GM12878 (cell line): ENCODE measurements at regions not wholly inside any gene's neighbourhood (a gene's known extent, or its start where the extent isn't known, plus 50 kb on each side); places are given as distances from the start of the nearest gene placed in this dataset.

Experiments used
- ATAC-seq: fragments of 200-7000 bp; cut with Tn5 transposase; 3 replicates; pipeline ENCODE4 v1.9.1; 2020; ENCODE audit warnings: mild to moderate bottlenecking, moderate library complexity
- BruUV-seq: library from RNA; stranded (reverse); fragments of 400-500 nt; replicated peaks from 2 replicates; lab custom pipeline; 2021; lab: Mats Ljungman, UMichigan
- CTCF ChIA-PET: fragments of 300-600 bp; sonication (Branson Sonifier 250); formaldehyde crosslinking; extraction: SDS; loops from one replicate; lab custom pipeline; 2021; ENCODE audit warnings: inconsistent platforms; lab: Yijun Ruan, JAX
- POLR2A ChIA-PET: fragments of 350-600 bp; formaldehyde crosslinking; extraction: SDS; loops from one replicate; lab custom pipeline; 2021; ENCODE audit warnings: inconsistent platforms; lab: Charles Lee
- RAD21 ChIA-PET: fragments of 300-600 bp; sonication (Branson Sonifier 250); formaldehyde crosslinking; loops from one replicate; lab custom pipeline; 2023; ENCODE audit warnings: antibody characterized with exemption; ENCODE audit not compliant: unreplicated experiment; lab: Charles Lee
- SMC1A ChIA-PET: fragments of 300-600 bp; sonication (Branson Sonifier 250); formaldehyde crosslinking; loops from one replicate; lab custom pipeline; 2023; ENCODE audit not compliant: unreplicated experiment, uncharacterized antibody; lab: Charles Lee
- DNase-seq: peaks from one replicate; pipeline ENCODE4 v3.0.0-alpha.2; 2011; ENCODE audit warnings: low read depth, low spot score
- FAIRE-seq: peaks from 3 replicates; lab custom pipeline; 2011; peaks lifted over from hg19 to GRCh38; lab: Jason Lieb, UNC
- H2AFZ ChIP-seq: 2 replicates; pipeline ENCODE4 v1.6.0; 2011; ENCODE audit warnings: low read depth, low read length, control low read depth; ENCODE audit not compliant: control insufficient read depth
- H3K27ac ChIP-seq: 2 replicates; pipeline ENCODE4 v1.5.1; 2011; ENCODE audit warnings: control low read depth; ENCODE audit not compliant: control insufficient read depth, insufficient read depth
- H3K27me3 ChIP-seq, 2 experiments: replicated peaks in 1 of 2; 2 replicates each; pipeline versions ENCODE4 v1.6.0 to v1.6.1; 2011; ENCODE audit warnings: low read length in 1 of 2; ENCODE audit not compliant: control insufficient read depth in 2 of 2, insufficient read depth in 2 of 2
- H3K36me3 ChIP-seq, 2 experiments: 2 replicates each; pipeline ENCODE4 v1.5.1; 2011; ENCODE audit warnings: low read length in 1 of 2; ENCODE audit not compliant: control insufficient read depth in 2 of 2, insufficient read depth in 2 of 2
- H3K4me1 ChIP-seq: 2 replicates; pipeline ENCODE4 v1.6.1; 2011; ENCODE audit warnings: mild to moderate bottlenecking, low read length, moderate library complexity, mixed read lengths; ENCODE audit not compliant: control insufficient read depth, insufficient read depth
- H3K4me2 ChIP-seq: 2 replicates; pipeline ENCODE4 v1.6.0; 2011; ENCODE audit warnings: control low read depth; ENCODE audit not compliant: control insufficient read depth, insufficient read depth
- H3K4me3 ChIP-seq: fragments of 200-600 bp; sonication (generic); 2 replicates; pipeline ENCODE4 v1.5.1; 2016
- H3K79me2 ChIP-seq: 2 replicates; pipeline ENCODE4 v1.6.0; 2011; ENCODE audit warnings: low read length; ENCODE audit not compliant: control insufficient read depth, insufficient read depth
- H3K9ac ChIP-seq: 2 replicates; pipeline ENCODE4 v1.8.0; 2011; ENCODE audit warnings: low read length, control low read depth, mixed read lengths; ENCODE audit not compliant: control insufficient read depth, insufficient read depth
- H3K9me3 ChIP-seq: replicated peaks from 3 replicates; pipeline ENCODE4 v1.5.1; 2011; ENCODE audit warnings: mild to moderate bottlenecking, low read length; ENCODE audit not compliant: control insufficient read depth, insufficient read depth
- H4K20me1 ChIP-seq: 2 replicates; pipeline ENCODE4 v1.6.0; 2011; ENCODE audit not compliant: control insufficient read depth, insufficient read depth
- MXI1 ChIP-seq: fragments of 150-350 bp; IDR thresholded peaks from 2 replicates; pipeline ENCODE4 v1.6.1; 2011; ENCODE audit warnings: low read depth, mild to moderate bottlenecking, inconsistent platforms, low read length, improper control_type of control experiment
- NFIC ChIP-seq: IDR thresholded peaks from 2 replicates; pipeline ENCODE4 v1.6.1; 2012; ENCODE audit warnings: low read depth, mild to moderate bottlenecking, inconsistent platforms, low read length, moderate library complexity
- NFYB ChIP-seq: IDR thresholded peaks from 2 replicates; pipeline ENCODE4 v1.6.1; 2011; ENCODE audit warnings: low read depth, mild to moderate bottlenecking, low read length, improper control_type of control experiment, moderate library complexity; ENCODE audit not compliant: insufficient read depth
- TARDBP ChIP-seq: IDR thresholded peaks from 2 replicates; pipeline ENCODE4 v1.6.1; 2016; ENCODE audit warnings: borderline replicate concordance
- TBL1XR1 ChIP-seq: IDR thresholded peaks from 2 replicates; pipeline ENCODE4 v1.6.1; 2012; ENCODE audit warnings: low read depth, low read length, improper control_type of control experiment
- ZBTB33 ChIP-seq: fragments of 450-650 bp; IDR thresholded peaks from 2 replicates; pipeline ENCODE4 v1.6.1; 2017; ENCODE audit warnings: mild to moderate bottlenecking
- WGBS: methylation state at CpG from one replicate; pipeline ENCODE4 v1.1.6; 2016; ENCODE audit warnings: low lambda C conversion rate; ENCODE audit not compliant: insufficient replicate concordance, insufficient coverage; ENCODE audit errors: missing lambda C conversion rate; 5-methylcytosine and 5-hydroxymethylcytosine counted together
- in situ Hi-C: fragments of 300-500 bp; cut with MboI; formaldehyde crosslinking; loops from 9 replicates; pipeline ENCODE4 v1.14.3; 2018; ENCODE audit warnings: mixed read lengths
- intact Hi-C: fragments of 100-400 bp; cut with micrococcal nuclease; formaldehyde crosslinking; loops from one replicate; pipeline ENCODE4 v1.14.2; 2022; ENCODE audit not compliant: unreplicated experiment

DNA sequence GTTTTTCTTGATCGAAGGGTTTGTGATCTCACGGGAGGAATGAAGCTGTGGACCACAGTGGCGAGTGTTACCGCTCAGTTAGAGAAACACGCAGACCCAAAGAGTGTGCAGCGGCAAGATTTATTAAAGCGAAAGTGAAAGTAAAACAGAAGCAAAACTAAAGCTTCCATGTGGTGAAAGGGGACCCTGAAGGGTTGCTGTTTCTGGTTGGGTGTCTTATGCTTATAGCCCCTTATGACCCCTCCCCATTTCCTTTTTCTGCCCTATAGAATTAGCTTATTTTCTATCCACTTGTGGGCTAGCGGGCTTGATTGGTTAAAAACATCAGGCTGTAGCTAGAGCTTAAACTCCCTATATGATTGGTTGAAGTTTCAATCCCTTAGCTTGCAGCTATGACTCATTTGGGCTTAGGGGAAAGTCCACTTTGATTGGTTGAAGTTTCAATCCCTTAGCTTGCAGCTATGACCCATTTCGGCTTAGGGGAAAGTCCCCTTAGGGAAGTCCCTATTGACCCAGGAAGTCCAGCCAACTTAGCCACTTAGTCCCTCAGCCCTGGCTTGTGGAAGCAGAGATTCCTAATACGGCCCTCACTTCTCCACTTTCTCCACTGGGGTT lies 171.2 kb upstream of the NWD2 start:
- H3K79me2 ChIP-seq = no peaks in the 10 kb centered on the region
- no peak overlapping the region for H2AFZ ChIP-seq
- ChIA-PET CTCF (no interaction called here), SMC1A (interaction anchor here (1.0 to 1.3 kb wide), 2 partner anchors 14 to 22 kb away, joined by 3 read pairs; no protein-coding TSS in a partner anchor)
- peak; percentile 37 for ATAC-seq
- H3K9ac ChIP-seq = no peak overlapping the region
- peak; percentile 8 for DNase-seq
- no peaks in the 10 kb centered on the region for H3K27me3 ChIP-seq
- H3K27ac ChIP-seq = no peak overlapping the region
- TF ChIP-seq NFIC = no peak
- TF ChIP-seq TARDBP = no peak
- peak; percentile 33; the same call in 1 of the 2 replicates for TF ChIP-seq ZBTB33
- 0 out of 2 replicates have a peak, but pooled peaks have one; percentile 16 for TF ChIP-seq NFYB
- no peak for TF ChIP-seq TBL1XR1
- no peak for TF ChIP-seq MXI1
- TF ChIP-seq, all 136 proteins: peak for 2
- Histone ChIP-seq H3K36me3 (no peaks in the 10 kb centered on the region), H3K4me2 (no peak overlapping the region), H3K4me1 (no peaks in the 10 kb centered on the region), H3K9me3 (no peaks in the 10 kb centered on the region; the same call in 1 of the 3 replicates), H3K4me3 (no peak overlapping the region), H4K20me1 (no peaks in the 10 kb centered on the region)
- in situ Hi-C loops (no loop called here), intact Hi-C loops (no loop called here)
- FAIRE-seq = no peak
- POLR2A ChIA-PET = no interaction called here
- 68% methylated on average over 10 of the region's 10 CpGs for WGBS
- no TSS peak for BruUV-seq
- RAD21 ChIA-PET = interaction anchor here (0.7 kb wide), 1 partner anchor 85 kb away, joined by 3 read pairs; no protein-coding TSS in a partner anchor
